ENCODE measurements at regions not wholly inside any gene's neighbourhood (a gene's known extent, or its start where the extent isn't known, plus 50 kb on each side); places are given as distances from the start of the nearest gene placed in this dataset.
"Not testable (repeated sequence)": the region's sequence is repeated elsewhere in the genome, so short reads cannot be mapped to it uniquely, and the experiment has no call there.

- Histone ChIP-seq H3K4me3 (no peak overlapping the region), H3K36me3 (no peaks in the 10 kb centered on the region), H3K27ac (replicated peaks in 1 of 4) (no peak overlapping the region), H3K9me3 (no peaks in the 10 kb centered on the region), H3K27me3 (no peaks in the 10 kb centered on the region), H3K4me1 (no peaks in the 10 kb centered on the region)
- WGBS: 78% methylated on average over 3 of the region's 3 CpGs
- intact Hi-C loops (cut with DNase I): no loop called here
- no peak for DNase-seq (ENCODE audit: extremely low spot score)
- no peak for TF ChIP-seq POLR2AphosphoS5 (IDR thresholded peaks at IDR 0.05)
- no peak for TF ChIP-seq EP300 (IDR thresholded peaks at IDR 0.05)
- TF ChIP-seq, protein P1, sequence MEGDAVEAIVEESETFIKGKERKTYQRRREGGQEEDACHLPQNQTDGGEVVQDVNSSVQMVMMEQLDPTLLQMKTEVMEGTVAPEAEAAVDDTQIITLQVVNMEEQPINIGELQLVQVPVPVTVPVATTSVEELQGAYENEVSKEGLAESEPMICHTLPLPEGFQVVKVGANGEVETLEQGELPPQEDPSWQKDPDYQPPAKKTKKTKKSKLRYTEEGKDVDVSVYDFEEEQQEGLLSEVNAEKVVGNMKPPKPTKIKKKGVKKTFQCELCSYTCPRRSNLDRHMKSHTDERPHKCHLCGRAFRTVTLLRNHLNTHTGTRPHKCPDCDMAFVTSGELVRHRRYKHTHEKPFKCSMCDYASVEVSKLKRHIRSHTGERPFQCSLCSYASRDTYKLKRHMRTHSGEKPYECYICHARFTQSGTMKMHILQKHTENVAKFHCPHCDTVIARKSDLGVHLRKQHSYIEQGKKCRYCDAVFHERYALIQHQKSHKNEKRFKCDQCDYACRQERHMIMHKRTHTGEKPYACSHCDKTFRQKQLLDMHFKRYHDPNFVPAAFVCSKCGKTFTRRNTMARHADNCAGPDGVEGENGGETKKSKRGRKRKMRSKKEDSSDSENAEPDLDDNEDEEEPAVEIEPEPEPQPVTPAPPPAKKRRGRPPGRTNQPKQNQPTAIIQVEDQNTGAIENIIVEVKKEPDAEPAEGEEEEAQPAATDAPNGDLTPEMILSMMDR (IDR thresholded peaks at IDR 0.05): no peak
- no peak for TF ChIP-seq POLR2A (IDR thresholded peaks at IDR 0.05; ENCODE audit: low read depth)
Observed at GRCh38 chr1:173315296-173315695, 108.2 kb upstream of the TNFSF4 start.

GRCh38 chr1:173318788-173319187, 111.7 kb upstream of the TNFSF4 start:
- WGBS: 100% methylated on average over 1 of the region's 2 CpGs
- intact Hi-C loops (cut with DNase I): no loop called here
- Histone ChIP-seq H3K27me3 (no peaks in the 10 kb centered on the region), H3K4me1 (no peaks in the 10 kb centered on the region), H3K9me3 (no peaks in the 10 kb centered on the region), H3K4me3 (no peak overlapping the region), H3K36me3 (peaks cover 0 to 4% (median 0%) of the 10 kb centered on the region in 4 donors), H3K27ac (replicated peaks in 1 of 4) (no peak overlapping the region)
- DNase-seq (ENCODE audit: extremely low spot score): peak; percentile 62
- TF ChIP-seq EP300 (IDR thresholded peaks at IDR 0.05): no peak
- TF ChIP-seq POLR2AphosphoS5 (IDR thresholded peaks at IDR 0.05): no peak
- TF ChIP-seq, protein P1 (IDR thresholded peaks at IDR 0.05): no peak
- no peak for TF ChIP-seq POLR2A (IDR thresholded peaks at IDR 0.05; ENCODE audit: low read depth)

DNA sequence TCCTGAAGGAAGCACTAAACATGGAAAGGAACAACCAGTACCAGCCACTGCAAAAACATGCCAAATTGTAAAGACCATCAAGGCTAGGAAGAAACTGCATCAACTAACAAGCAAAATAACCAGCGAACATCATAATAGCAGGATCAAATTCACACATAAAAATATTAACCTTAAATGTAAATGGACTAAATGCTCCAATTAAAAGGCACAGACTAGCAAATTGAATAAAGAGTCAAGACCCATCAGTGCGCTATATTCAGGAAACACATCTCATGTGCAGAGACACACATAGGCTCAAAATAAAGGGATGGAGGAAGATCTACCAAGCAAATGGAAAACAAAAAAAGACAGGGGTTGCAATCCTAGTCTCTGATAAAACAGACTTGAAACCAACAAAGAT, 117.2 kb upstream of the TNFSF4 start:
- H3K4me1 ChIP-seq; H3K4me3 ChIP-seq; H3K27me3 ChIP-seq; H3K36me3 ChIP-seq; DNase-seq (ENCODE audit: extremely low spot score); intact Hi-C loops (cut with DNase I); H3K27ac ChIP-seq (replicated peaks in 1 of 4); H3K9me3 ChIP-seq: not testable (repeated sequence)
- WGBS: 100% methylated on average over 2 of the region's 2 CpGs

- H3K9me3 ChIP-seq; H3K36me3 ChIP-seq; H3K27ac ChIP-seq (replicated peaks in 1 of 4); DNase-seq (ENCODE audit: extremely low spot score); intact Hi-C loops (cut with DNase I); H3K27me3 ChIP-seq; H3K4me3 ChIP-seq: not testable (repeated sequence)
- whole genome bisulfite sequencing: 97% methylated on average over 3 of the region's 3 CpGs
- H3K4me1 ChIP-seq: peaks cover 13 to 17% (median 15%) of the 10 kb centered on the region in 4 donors
Observed at GRCh38 chr1:173327987-173328386, 120.9 kb upstream of the TNFSF4 start.

DNA sequence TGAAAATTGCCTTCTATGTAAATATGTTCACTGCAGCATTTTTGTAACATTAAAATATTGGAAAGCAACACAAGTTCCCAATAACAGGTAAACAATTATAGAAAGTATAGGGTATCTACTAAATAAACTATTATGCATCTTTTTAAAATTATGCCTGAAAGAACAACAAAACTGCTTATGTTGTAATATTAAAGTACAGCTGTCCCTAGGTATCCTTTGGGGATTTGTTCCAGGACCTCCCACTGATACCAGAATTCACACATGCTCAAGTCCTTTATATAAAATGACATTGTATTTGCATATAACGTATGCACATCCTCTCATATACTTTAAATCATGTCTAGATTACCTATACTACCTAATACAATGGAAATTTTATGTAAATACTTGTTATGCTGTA, 121.8 kb upstream of the TNFSF4 start:
- no peaks in the 10 kb centered on the region for H3K27me3 ChIP-seq
- H3K4me3 ChIP-seq: no peak overlapping the region
- H3K4me1 ChIP-seq: peaks cover 13 to 17% (median 15%) of the 10 kb centered on the region in 4 donors
- no peaks in the 10 kb centered on the region for H3K36me3 ChIP-seq
- H3K27ac ChIP-seq (replicated peaks in 1 of 4): no peak overlapping the region
- intact Hi-C loops (cut with DNase I): no loop called here
- TF ChIP-seq, protein P1 (IDR thresholded peaks at IDR 0.05): no peak
- TF ChIP-seq POLR2A (IDR thresholded peaks at IDR 0.05; ENCODE audit: low read depth): no peak
- no peak for TF ChIP-seq EP300 (IDR thresholded peaks at IDR 0.05)
- no peak for TF ChIP-seq POLR2AphosphoS5 (IDR thresholded peaks at IDR 0.05)
- DNase-seq (ENCODE audit: extremely low spot score): no peak
- no peaks in the 10 kb centered on the region for H3K9me3 ChIP-seq
- WGBS: 97% methylated on average over 1 of the region's 1 CpG

GRCh38 chr1:173329726-173330125, 122.6 kb upstream of the TNFSF4 start:
- peaks cover 13 to 17% (median 15%) of the 10 kb centered on the region in 4 donors for H3K4me1 ChIP-seq
- no peak overlapping the region for H3K27ac ChIP-seq (replicated peaks in 1 of 4)
- no peak overlapping the region for H3K4me3 ChIP-seq
- H3K27me3 ChIP-seq: no peaks in the 10 kb centered on the region
- TF ChIP-seq EP300 (IDR thresholded peaks at IDR 0.05) (no peak), POLR2A (IDR thresholded peaks at IDR 0.05; ENCODE audit: low read depth) (no peak)
- TF ChIP-seq, protein P1 (IDR thresholded peaks at IDR 0.05): no peak
- H3K9me3 ChIP-seq: no peaks in the 10 kb centered on the region
- H3K36me3 ChIP-seq: no peaks in the 10 kb centered on the region
- intact Hi-C loops (cut with DNase I): no loop called here
- DNase-seq (ENCODE audit: extremely low spot score): no peak
- WGBS: 71% methylated on average over 1 of the region's 1 CpG
